B cell (primary cell): ENCODE measurements at regions not wholly inside any gene's neighbourhood (a gene's known extent, or its start where the extent isn't known, plus 50 kb on each side); places are given as distances from the start of the nearest gene placed in this dataset.
A peak's percentile ranks its signal among the peaks of the same experiment; 100 is the strongest.

Experiments used
- EZH2 ChIP-seq: IDR thresholded peaks from 2 replicates; pipeline ENCODE4 v1.6.1; 2012; ENCODE audit warnings: borderline replicate concordance, low read depth, mild to moderate bottlenecking, moderate library complexity, low read length; ENCODE audit not compliant: insufficient read depth, poor library complexity, severe bottlenecking
- TF ChIP-seq, protein P1 (sequence below): fragments of 200-600 bp; IDR thresholded peaks from one replicate; pipeline ENCODE4 v1.8.0; 2022; ENCODE audit warnings: antibody characterized with exemption, mild to moderate bottlenecking

DNA sequence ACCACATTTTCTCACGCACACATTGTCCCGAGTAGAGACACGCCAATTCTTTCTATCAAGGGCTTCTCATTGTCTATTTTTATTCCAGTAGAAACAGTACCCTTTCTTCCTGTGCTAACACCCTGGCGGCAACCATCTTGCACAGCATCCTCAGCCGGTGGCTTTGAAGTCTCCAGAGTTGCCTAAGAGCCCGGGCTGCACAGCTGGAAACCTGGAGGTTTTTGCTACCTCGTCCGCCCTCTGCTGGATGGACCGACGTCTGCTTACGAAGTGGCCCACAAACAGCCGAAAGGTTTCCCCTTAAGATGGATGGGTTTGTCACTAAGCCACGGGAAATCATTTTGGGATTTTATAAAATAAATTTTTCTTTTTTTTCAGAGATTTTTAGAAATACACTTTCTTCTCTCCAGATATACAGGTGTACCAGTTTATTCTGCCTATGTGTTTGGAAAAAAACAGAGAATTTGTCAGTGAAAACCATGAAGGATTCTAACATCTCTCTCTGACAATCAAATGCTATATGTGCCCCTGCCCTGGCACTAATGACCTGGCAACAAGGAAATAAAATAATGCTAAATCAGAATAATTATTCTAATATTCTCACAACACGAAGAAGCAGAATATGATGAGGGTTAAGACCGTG is 81.8 kb upstream of the FAM204A start:
- TF ChIP-seq, protein P1, sequence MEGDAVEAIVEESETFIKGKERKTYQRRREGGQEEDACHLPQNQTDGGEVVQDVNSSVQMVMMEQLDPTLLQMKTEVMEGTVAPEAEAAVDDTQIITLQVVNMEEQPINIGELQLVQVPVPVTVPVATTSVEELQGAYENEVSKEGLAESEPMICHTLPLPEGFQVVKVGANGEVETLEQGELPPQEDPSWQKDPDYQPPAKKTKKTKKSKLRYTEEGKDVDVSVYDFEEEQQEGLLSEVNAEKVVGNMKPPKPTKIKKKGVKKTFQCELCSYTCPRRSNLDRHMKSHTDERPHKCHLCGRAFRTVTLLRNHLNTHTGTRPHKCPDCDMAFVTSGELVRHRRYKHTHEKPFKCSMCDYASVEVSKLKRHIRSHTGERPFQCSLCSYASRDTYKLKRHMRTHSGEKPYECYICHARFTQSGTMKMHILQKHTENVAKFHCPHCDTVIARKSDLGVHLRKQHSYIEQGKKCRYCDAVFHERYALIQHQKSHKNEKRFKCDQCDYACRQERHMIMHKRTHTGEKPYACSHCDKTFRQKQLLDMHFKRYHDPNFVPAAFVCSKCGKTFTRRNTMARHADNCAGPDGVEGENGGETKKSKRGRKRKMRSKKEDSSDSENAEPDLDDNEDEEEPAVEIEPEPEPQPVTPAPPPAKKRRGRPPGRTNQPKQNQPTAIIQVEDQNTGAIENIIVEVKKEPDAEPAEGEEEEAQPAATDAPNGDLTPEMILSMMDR, result peak; percentile 74
- TF ChIP-seq EZH2, result no peak
